Testis (tissue), 2 donors: ENCODE measurements at regions not wholly inside any gene's neighbourhood (a gene's known extent, or its start where the extent isn't known, plus 50 kb on each side); places are given as distances from the start of the nearest gene placed in this dataset.

ENCODE experiments used
- DNase-seq: peaks from one replicate; pipeline ENCODE4 v3.0.0-alpha.2; 2019
- H3K27ac ChIP-seq, 2 donors: fragments of 200-600 bp; sonication (generic); one replicate each; pipeline ENCODE4 v1.5.1; 2019
- H3K27me3 ChIP-seq: fragments of 200-600 bp; sonication (generic); one replicate; pipeline ENCODE4 v1.5.1; 2019
- H3K36me3 ChIP-seq: fragments of 200-600 bp; sonication (generic); one replicate; pipeline ENCODE4 v1.5.1; 2017; ENCODE audit warnings: low read depth; ENCODE audit errors: missing control alignments
- H3K4me1 ChIP-seq: fragments of 200-600 bp; sonication (generic); one replicate; pipeline ENCODE4 v1.5.1; 2019
- H3K4me3 ChIP-seq, 2 donors: fragments of 200-600 bp; sonication (generic); one replicate each; pipeline ENCODE4 v1.5.1; 2017 to 2019
- H3K9me3 ChIP-seq: fragments of 200-600 bp; sonication (generic); one replicate; pipeline ENCODE4 v1.5.1; 2017
- POLR2A ChIP-seq: fragments of 450-650 bp; IDR thresholded peaks from one replicate; pipeline ENCODE4 v1.6.1; 2017; ENCODE audit warnings: antibody characterized with exemption, mild to moderate bottlenecking, moderate library complexity
- WGBS, 2 donors: methylation state at CpG; one replicate each; pipeline ENCODE4 v1.1.5; 2018; 5-methylcytosine and 5-hydroxymethylcytosine counted together
- intact Hi-C: fragments of 100-400 bp; cut with DNase I; formaldehyde crosslinking; loops from one replicate; pipeline ENCODE4 v1.15.1; 2023; ENCODE audit warnings: low total_unique reads
- TF ChIP-seq, protein P1 (sequence below), 3 experiments: fragments of 450-650 bp in 2 of 3; fragments of 200-600 bp in 1 of 3; sonication (generic) in 1 of 3; IDR thresholded peaks; one replicate each; pipeline ENCODE4 v1.5.1; 2016 to 2019; ENCODE audit warnings: antibody characterized with exemption in 3 of 3, mild to moderate bottlenecking in 2 of 3, moderate library complexity in 1 of 3

DNA sequence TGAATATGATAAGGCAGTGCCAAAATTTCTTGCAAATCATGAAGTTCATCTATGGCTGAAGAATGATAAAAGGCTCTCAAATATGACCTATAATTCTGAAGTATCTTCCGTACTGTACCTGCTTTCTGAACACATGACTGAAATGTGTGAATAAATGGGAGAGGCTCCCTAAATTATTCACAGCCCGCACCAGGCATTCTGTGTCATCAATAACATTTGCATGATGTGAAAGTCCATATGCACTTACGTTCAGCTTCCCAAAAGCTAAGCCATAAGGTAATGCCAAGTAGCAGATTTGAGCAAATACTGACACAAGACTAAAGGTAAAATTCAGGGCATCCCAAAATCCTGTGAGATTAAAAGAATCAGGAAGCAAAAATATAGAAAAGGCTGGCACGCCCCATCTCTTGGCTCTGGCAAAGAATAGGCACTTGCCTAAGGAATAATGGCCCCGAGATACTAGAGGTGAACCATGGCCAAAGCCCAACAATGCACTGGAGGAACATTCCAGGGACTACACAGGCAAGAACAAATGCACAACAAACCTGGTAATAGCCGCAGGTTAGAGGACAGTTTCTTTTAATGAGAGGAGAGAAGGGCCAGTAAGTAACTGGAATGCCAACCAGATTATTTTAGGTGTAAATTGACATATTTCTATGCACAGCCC lies 280.5 kb downstream of the IPMK start:
- H3K27me3 ChIP-seq = no peaks in the 10 kb centered on the region
- no peaks in the 10 kb centered on the region for H3K36me3 ChIP-seq
- no peak for TF ChIP-seq POLR2A
- TF ChIP-seq, protein P1, sequence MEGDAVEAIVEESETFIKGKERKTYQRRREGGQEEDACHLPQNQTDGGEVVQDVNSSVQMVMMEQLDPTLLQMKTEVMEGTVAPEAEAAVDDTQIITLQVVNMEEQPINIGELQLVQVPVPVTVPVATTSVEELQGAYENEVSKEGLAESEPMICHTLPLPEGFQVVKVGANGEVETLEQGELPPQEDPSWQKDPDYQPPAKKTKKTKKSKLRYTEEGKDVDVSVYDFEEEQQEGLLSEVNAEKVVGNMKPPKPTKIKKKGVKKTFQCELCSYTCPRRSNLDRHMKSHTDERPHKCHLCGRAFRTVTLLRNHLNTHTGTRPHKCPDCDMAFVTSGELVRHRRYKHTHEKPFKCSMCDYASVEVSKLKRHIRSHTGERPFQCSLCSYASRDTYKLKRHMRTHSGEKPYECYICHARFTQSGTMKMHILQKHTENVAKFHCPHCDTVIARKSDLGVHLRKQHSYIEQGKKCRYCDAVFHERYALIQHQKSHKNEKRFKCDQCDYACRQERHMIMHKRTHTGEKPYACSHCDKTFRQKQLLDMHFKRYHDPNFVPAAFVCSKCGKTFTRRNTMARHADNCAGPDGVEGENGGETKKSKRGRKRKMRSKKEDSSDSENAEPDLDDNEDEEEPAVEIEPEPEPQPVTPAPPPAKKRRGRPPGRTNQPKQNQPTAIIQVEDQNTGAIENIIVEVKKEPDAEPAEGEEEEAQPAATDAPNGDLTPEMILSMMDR (IDR thresholded peaks at IDR 0.05) = no peak
- DNase-seq = no peak
- H3K4me1 ChIP-seq = no peaks in the 10 kb centered on the region
- intact Hi-C loops = no loop called here
- no peak overlapping the region for H3K27ac ChIP-seq
- no peak overlapping the region for H3K4me3 ChIP-seq
- WGBS, 2 donors = 80 to 87% methylated on average over 6 of the region's 6 CpGs
- no peaks in the 10 kb centered on the region for H3K9me3 ChIP-seq

DNA sequence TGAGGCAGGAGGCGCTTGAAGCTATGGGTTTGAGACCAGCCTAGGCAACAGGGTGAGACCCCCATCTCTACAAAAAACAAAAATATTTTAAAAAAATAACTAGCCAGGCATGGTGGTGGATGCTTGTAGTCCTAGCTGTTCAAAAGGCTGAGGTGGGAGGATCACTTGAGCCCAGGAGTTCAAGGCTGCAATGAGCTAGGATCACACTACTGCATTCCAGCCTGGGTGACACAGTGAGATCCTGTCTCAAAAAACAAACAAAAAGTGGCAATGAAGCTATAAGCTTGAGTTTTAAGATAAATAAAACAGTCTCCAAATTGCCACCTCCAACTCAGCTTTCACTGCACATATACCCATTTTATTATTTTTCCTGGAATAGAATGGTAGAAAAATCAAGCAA lies 281.3 kb downstream of the IPMK start:
- no peak overlapping the region for H3K27ac ChIP-seq
- intact Hi-C loops = no loop called here
- no peaks in the 10 kb centered on the region for H3K27me3 ChIP-seq
- no peak overlapping the region for H3K4me3 ChIP-seq
- 89 to 98% methylated on average over 1 of the region's 1 CpG for WGBS, 2 donors
- DNase-seq = no peak
- TF ChIP-seq, protein P1 (IDR thresholded peaks at IDR 0.05) = no peak
- TF ChIP-seq POLR2A = no peak
- H3K4me1 ChIP-seq = no peaks in the 10 kb centered on the region
- H3K36me3 ChIP-seq = no peaks in the 10 kb centered on the region
- no peaks in the 10 kb centered on the region for H3K9me3 ChIP-seq

- WGBS, 2 donors = 40 to 43% methylated on average over 3 of the region's 3 CpGs
- Histone ChIP-seq H3K36me3 (no peaks in the 10 kb centered on the region), H3K4me3 (no peak overlapping the region), H3K27me3 (no peaks in the 10 kb centered on the region), H3K27ac (no peak overlapping the region), H3K4me1 (no peaks in the 10 kb centered on the region), H3K9me3 (no peaks in the 10 kb centered on the region)
- DNase-seq = no peak
- TF ChIP-seq, protein P1 (IDR thresholded peaks at IDR 0.05) = no peak
- no peak for TF ChIP-seq POLR2A
- intact Hi-C loops = no loop called here
Observed at GRCh38 chr10:57983281-57983791, 284.4 kb downstream of the IPMK start.

DNA sequence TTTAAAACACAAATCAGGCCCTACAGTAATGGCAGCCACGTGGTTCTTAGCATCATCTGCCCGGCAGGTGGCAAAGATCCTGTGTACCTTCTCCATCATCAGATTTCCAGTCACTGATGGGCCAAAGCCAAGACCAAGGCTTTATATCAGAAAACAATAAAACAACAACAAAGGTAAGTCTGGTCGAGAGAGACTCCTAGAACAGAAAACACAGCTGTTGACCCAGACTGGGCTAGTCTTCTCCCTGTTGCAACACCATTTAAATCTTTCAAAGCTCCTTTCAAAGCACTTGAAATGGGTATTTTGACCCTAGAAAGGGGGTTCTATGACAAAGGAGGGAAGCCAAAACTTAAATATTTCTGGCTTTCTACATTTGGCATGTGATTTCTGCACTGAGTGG lies 285.6 kb downstream of the IPMK start:
- no peaks in the 10 kb centered on the region for H3K36me3 ChIP-seq
- no peak for DNase-seq
- no peak overlapping the region for H3K27ac ChIP-seq
- TF ChIP-seq, protein P1 (IDR thresholded peaks at IDR 0.05) = no peak
- TF ChIP-seq POLR2A = no peak
- 52 to 68% methylated on average over 3 of the region's 3 CpGs for WGBS, 2 donors
- no peaks in the 10 kb centered on the region for H3K4me1 ChIP-seq
- intact Hi-C loops = no loop called here
- H3K27me3 ChIP-seq = no peaks in the 10 kb centered on the region
- H3K9me3 ChIP-seq = no peaks in the 10 kb centered on the region
- no peak overlapping the region for H3K4me3 ChIP-seq

DNA sequence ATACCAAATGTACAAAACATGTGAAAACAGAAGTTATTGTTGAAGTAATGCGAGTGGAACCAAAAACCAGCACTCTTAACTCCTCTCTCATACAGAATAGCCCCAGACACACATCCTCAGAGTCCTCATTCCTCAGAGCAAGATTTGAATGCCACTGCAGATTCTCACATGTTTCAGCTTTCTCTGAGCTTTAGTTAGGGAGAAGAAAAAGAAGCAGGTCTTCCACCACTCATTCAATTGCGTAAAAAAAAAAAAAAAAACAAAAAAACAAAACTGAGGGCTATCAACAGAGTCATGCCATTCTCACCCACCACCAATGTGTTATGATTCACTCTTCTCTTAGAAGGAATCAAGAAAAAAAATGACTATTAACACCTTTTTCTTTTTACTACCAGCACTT lies 287.7 kb downstream of the IPMK start:
- WGBS, 2 donors = 90 to 96% methylated on average over 2 of the region's 2 CpGs
- Histone ChIP-seq H3K36me3 (no peaks in the 10 kb centered on the region), H3K27me3 (no peaks in the 10 kb centered on the region), H3K4me3 (no peak overlapping the region), H3K4me1 (no peaks in the 10 kb centered on the region), H3K9me3 (no peaks in the 10 kb centered on the region), H3K27ac (no peak overlapping the region)
- no peak for DNase-seq
- intact Hi-C loops = no loop called here
- no peak for TF ChIP-seq POLR2A
- TF ChIP-seq, protein P1 (IDR thresholded peaks at IDR 0.05) = no peak
